ENCODE measurements at regions not wholly inside any gene's neighbourhood (a gene's known extent, or its start where the extent isn't known, plus 50 kb on each side); places are given as distances from the start of the nearest gene placed in this dataset.

GRCh38 chr10:21314111-21314626, 211.3 kb downstream of the SKIDA1 start:
- TF ChIP-seq EZH2 (IDR thresholded peaks at IDR 0.05; ENCODE audit: low read length), result no peak
- no peak for TF ChIP-seq CTCF (optimal IDR thresholded peaks at IDR 0.05 in 1 of 3, IDR thresholded peaks at IDR 0.05 in 1 of 3, conservative IDR thresholded peaks at IDR 0.05 in 1 of 3; ENCODE audit: extremely low read depth in 1 of 3, insufficient read depth in 2 of 3, low read length in 3 of 3)

Data from keratinocyte (primary cell).